DMS 273 treated with DMSO at 0.1 percent for 48 hours (cell line): ENCODE measurements at regions not wholly inside any gene's neighbourhood (a gene's known extent, or its start where the extent isn't known, plus 50 kb on each side); places are given as distances from the start of the nearest gene placed in this dataset.

Experiments used
- DNase-seq: peaks from one replicate; lab custom pipeline; 2025; lab: John Stamatoyannopoulos, UW

- no peak for DNase-seq
These were observed 95.7 kb upstream of the DOCK10 start for GRCh38 chr2:225137971-225138370.

DNA sequence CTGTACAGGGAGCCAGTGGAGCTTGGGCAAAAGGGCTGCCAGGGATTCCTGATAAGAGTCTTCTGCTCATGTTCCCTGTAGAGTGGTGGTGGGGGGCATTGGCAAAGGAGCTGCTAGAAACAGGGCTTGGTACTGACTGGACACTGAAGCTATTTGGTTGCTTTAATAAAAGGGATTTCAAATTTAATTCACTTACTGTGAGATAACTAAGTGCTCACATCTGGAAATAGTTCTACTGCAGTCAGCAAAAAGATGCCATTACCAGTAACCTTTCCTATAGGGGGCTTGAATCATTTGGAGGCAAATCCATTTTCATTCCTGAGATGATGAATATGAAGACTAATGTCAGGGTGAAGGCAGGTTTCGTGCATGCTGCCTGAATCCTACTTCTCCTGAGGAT is 94.3 kb upstream of the DOCK10 start:
- no peak for DNase-seq

GRCh38 chr2:225131898-225132297 is 89.6 kb upstream of the DOCK10 start:
- DNase-seq = no peak

- DNase-seq = no peak
These were observed 87.8 kb upstream of the DOCK10 start for GRCh38 chr2:225130093-225130492.

- no peak for DNase-seq
These were observed 82.2 kb upstream of the DOCK10 start for GRCh38 chr2:225124311-225125017.

DNA sequence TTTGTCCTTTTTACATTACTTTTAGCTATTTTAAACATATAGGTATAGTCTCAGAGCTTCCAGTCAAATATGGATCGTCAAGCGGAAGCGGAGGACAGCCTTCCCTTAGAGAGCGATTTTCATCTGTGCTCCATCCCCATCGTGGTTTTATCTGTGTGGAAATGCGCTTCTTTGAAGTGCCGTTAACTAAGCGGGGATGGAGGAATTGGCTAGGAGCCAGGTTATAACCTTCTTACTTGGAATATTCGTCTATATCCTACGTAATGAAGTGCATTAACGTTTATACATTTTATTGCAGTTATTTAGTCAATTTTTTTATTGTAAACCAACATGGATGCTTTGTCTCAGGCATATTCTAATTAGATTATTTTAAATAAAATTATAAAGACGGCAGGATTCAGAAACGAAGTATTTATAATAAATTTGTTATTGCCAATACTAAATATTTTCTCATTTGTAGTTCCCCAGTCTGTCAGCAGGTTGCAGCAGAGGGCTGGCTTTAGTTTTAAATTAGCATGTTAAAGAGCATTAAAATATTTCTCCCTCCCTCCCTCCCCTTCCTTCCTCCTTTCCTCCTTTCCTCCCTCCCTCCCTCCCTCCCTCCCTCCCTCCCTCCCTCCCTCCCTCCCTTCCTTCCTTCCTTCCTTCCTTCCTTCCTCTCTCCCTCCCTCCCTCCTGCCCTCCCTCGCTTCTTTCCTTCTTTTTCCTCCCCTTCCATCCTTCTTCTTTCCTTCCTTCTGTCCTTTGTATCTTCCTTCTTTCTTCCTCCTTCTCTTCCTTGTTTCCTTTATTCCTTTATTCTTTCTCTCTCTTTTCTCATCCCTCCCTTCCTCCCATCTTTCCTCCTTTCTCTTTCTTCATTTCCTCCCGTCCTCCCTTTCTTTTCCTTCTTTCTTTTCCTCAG is 80.6 kb upstream of the DOCK10 start:
- no peak for DNase-seq

GRCh38 chr2:225122007-225122406 is 79.7 kb upstream of the DOCK10 start:
- no peak for DNase-seq

- no peak for DNase-seq
These were observed 77.9 kb upstream of the DOCK10 start for GRCh38 chr2:225120186-225120585.

- DNase-seq = no peak
These were observed 74.9 kb upstream of the DOCK10 start for GRCh38 chr2:225117051-225117716.

DNA sequence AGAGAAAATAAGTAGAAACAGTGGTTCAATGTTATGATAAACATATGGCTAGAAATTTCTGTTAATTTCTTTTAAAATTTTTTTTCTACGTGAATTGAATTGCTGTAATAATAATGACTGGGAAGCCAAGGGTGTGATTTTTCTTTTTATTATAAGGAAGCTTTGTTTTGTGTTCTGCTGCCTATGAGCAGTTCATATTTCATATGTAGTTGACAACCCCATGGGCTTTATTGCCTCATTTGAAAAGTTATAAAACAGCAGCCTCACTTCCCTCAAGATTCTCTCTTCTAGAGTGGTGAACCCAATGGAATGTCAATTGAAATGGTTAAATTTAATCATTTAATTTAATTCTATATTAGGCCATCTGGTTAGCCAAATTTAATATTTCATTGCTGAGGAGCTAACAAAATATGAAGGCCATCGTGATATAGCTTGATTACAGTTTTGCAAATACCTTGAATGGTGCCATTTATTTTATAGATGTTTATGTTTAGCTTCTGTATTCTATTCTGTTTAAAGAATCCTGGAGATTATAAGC is 72.6 kb upstream of the DOCK10 start:
- DNase-seq = no peak

GRCh38 chr2:225113371-225114015 is 71.2 kb upstream of the DOCK10 start:
- no peak for DNase-seq

- DNase-seq = no peak
These were observed 70.3 kb upstream of the DOCK10 start for GRCh38 chr2:225112362-225113126.

DNA sequence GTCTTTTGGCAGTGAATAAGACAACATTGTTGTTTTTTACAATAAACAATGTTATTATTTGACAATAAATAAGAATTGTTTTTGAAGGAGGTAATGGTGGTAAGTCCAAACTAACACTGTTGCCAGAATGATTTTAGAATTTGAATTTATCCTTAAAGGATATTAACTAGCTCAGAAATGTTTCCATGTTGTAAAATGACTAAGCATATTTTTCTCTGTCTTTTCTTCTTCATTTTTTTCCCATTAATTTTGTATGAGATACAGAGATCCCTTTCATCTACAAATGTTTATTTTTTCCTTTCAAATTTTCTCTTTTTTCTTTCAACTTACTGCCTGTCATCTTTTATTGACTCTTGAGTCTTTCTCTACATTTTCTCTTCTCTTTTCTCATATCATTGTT is 66.5 kb upstream of the DOCK10 start:
- DNase-seq = no peak

DNA sequence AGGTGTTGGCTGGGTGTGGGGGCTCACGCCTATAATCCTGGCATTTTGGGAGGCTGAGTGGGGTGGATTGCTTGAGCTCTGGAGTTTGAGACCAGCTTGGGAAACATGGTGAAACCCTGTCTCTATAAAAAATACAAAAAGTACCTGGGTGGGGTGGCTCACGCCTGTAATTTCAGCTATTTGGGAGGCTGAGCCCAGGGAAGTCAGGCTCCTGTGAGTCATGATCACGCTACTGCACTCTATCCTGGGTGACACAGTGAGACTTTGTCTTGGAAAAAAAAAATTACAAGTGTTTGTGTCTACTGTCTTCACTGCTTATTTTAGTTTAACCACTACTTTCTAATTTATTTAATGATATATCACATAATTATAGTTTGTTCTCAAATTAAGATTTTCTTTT is 62.7 kb upstream of the DOCK10 start:
- no peak for DNase-seq

- no peak for DNase-seq
These were observed 62.1 kb upstream of the DOCK10 start for GRCh38 chr2:225104321-225104720.

- DNase-seq = no peak
These were observed 61.5 kb upstream of the DOCK10 start for GRCh38 chr2:225103737-225104141.

GRCh38 chr2:225100856-225101294 is 58.6 kb upstream of the DOCK10 start:
- DNase-seq = no peak

DNA sequence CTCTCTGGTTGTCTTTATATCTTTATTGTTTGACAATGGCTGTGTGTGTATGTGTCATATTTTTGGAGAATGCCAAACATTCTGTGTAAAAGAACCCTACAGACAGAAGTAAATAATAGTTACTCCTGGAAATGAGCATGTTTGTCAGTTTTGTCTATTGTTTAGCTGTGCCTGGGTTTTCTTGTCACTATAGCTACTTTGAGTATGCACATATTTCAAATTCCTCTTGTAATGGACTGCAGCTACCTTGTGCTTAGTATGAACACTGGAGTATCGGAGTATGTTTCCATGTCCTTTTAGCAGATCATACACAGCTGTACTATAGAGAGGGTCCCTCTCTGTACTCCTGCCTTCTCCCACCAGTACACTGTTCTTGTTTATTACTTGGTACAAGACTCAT is 58.0 kb upstream of the DOCK10 start:
- DNase-seq = no peak

- no peak for DNase-seq
These were observed 54.8 kb upstream of the DOCK10 start for GRCh38 chr2:225097035-225097434.
